Loucy (cell line): ENCODE measurements at regions not wholly inside any gene's neighbourhood (a gene's known extent, or its start where the extent isn't known, plus 50 kb on each side); places are given as distances from the start of the nearest gene placed in this dataset.

Source experiments
- CTCF ChIP-seq: fragments of 200-600 bp; sonication (generic); conservative IDR thresholded peaks from 2 replicates; pipeline ENCODE4 v1.5.1; 2014; ENCODE audit warnings: mild to moderate bottlenecking, antibody characterized with exemption, low read length
- EZH2phosphoT487 ChIP-seq: fragments of 200-600 bp; IDR thresholded peaks from 2 replicates; pipeline ENCODE4 v1.6.1; 2018; ENCODE audit warnings: antibody characterized with exemption, mild to moderate bottlenecking, moderate library complexity, borderline replicate concordance

- no peak for TF ChIP-seq EZH2phosphoT487
- TF ChIP-seq CTCF = no peak
Observed at GRCh38 chr14:26930576-26930975, 332.7 kb upstream of the NOVA1 start.
